NCI-H2081 (cell line): ENCODE measurements at regions not wholly inside any gene's neighbourhood (a gene's known extent, or its start where the extent isn't known, plus 50 kb on each side); places are given as distances from the start of the nearest gene placed in this dataset.
A peak's percentile ranks its signal among the peaks of the same experiment; 100 is the strongest.

Experiments used
- DNase-seq, 2 experiments: peaks; one replicate each; lab custom pipeline; 2025; lab: John Stamatoyannopoulos, UW

GRCh38 chr5:87949676-87950631 is 318.7 kb downstream of the TMEM161B start:
- DNase-seq: peak; percentile 4 to 63

GRCh38 chr5:87948486-87948885 is 320.2 kb downstream of the TMEM161B start:
- DNase-seq: no peak

GRCh38 chr5:87946271-87946670 is 322.4 kb downstream of the TMEM161B start:
- DNase-seq: no peak

- DNase-seq: no peak
Measured at GRCh38 chr5:87945286-87945650, 323.4 kb downstream of the TMEM161B start.

- DNase-seq: peak; percentile 84 to 91
Measured at GRCh38 chr5:87944553-87945285, 323.9 kb downstream of the TMEM161B start.

GRCh38 chr5:87940775-87941174 is 327.9 kb downstream of the TMEM161B start:
- DNase-seq: no peak

- DNase-seq: no peak
Measured at GRCh38 chr5:87936667-87937066, 332.0 kb downstream of the TMEM161B start.

- no peak for DNase-seq
Measured at GRCh38 chr5:87924436-87924835, 344.2 kb downstream of the TMEM161B start.

- no peak for DNase-seq
Measured at GRCh38 chr5:87916320-87916719, 352.3 kb downstream of the TMEM161B start.

- no peak for DNase-seq
Measured at GRCh38 chr5:87912419-87912818, 356.2 kb downstream of the TMEM161B start.

GRCh38 chr5:87909382-87909781 is 359.3 kb downstream of the TMEM161B start:
- no peak for DNase-seq

GRCh38 chr5:87906962-87907361 is 361.7 kb downstream of the TMEM161B start:
- no peak for DNase-seq

- DNase-seq: no peak
Measured at GRCh38 chr5:87900419-87900818, 368.2 kb downstream of the TMEM161B start.

- no peak for DNase-seq
Measured at GRCh38 chr5:87899721-87900131, 368.9 kb downstream of the TMEM161B start.

- no peak for DNase-seq
Measured at GRCh38 chr5:87899208-87899661, 369.4 kb downstream of the TMEM161B start.

GRCh38 chr5:87898574-87898973 is 370.1 kb downstream of the TMEM161B start:
- DNase-seq: no peak

GRCh38 chr5:87888139-87888538 is 380.5 kb downstream of the TMEM161B start:
- no peak for DNase-seq

- DNase-seq: no peak
Measured at GRCh38 chr5:87887247-87887646, 381.4 kb downstream of the TMEM161B start.

- no peak for DNase-seq
Measured at GRCh38 chr5:87886164-87886563, 382.5 kb downstream of the TMEM161B start.

- peak in 1 of 2 experiments; percentile 5 for DNase-seq
Measured at GRCh38 chr5:87885758-87886157, 382.9 kb downstream of the TMEM161B start.

GRCh38 chr5:87877495-87877894 is 391.1 kb downstream of the TMEM161B start:
- DNase-seq: no peak

- no peak for DNase-seq
Measured at GRCh38 chr5:87877023-87877422, 391.6 kb downstream of the TMEM161B start.

GRCh38 chr5:87876616-87877015 is 392.0 kb downstream of the TMEM161B start:
- no peak for DNase-seq
